ENCODE measurements at regions not wholly inside any gene's neighbourhood (a gene's known extent, or its start where the extent isn't known, plus 50 kb on each side); places are given as distances from the start of the nearest gene placed in this dataset.

DNA sequence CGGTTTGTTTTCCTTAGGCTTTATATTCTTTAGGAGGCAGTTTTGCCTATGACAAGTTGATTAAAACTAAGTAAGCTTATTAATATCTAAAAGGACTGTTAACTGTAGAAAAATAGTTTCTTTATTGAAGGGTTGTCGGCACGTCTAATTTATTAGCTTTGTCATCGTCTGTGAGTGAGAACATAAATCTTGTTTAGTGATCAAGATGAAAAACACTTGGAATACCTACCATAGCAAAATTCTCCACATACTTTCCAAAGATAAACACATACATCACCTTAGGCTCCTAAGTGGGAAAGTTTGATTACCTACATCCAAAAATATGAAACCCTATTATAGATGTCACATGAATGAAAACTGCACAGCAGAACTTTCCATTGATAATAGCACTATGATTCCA is 139.1 kb upstream of the BNIP2 start:
- H3K4me3 ChIP-seq: no peak overlapping the region

DNA sequence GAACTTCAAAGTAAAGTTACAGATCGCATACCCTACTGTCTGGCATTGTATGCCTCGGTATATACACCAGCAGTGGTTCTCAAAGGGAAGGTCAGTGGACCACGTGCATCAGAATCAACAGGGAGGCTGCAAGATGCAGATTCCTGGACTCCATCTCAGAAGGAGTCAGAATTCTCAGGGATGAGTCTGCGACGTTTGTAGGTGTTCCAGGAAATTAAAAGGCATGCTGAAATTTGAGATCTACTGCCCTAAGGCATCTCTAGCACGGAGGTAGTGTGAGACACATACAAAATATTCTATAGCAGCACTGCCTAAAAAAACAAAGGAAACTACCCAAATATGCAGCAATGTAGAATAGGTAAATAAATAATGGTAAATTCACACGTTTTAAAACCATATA is 136.8 kb upstream of the BNIP2 start:
- 61 to 68% methylated on average over 7 of the region's 7 CpGs for WGBS, 2 donors
- peaks cover 0 to 23% (median 0%) of the 10 kb centered on the region in 7 donors for H3K27me3 ChIP-seq
- peaks cover 0 to 17% (median 0%) of the 10 kb centered on the region in 11 donors for H3K9me3 ChIP-seq
- no peak overlapping the region for H3K4me3 ChIP-seq
- no peak for DNase-seq
- no peaks in the 10 kb centered on the region for H3K4me1 ChIP-seq
- ATAC-seq: no peak
- intact Hi-C loops (cut with DNase I): no loop called here
- no peak overlapping the region for H3K27ac ChIP-seq
- TF ChIP-seq, protein P1, sequence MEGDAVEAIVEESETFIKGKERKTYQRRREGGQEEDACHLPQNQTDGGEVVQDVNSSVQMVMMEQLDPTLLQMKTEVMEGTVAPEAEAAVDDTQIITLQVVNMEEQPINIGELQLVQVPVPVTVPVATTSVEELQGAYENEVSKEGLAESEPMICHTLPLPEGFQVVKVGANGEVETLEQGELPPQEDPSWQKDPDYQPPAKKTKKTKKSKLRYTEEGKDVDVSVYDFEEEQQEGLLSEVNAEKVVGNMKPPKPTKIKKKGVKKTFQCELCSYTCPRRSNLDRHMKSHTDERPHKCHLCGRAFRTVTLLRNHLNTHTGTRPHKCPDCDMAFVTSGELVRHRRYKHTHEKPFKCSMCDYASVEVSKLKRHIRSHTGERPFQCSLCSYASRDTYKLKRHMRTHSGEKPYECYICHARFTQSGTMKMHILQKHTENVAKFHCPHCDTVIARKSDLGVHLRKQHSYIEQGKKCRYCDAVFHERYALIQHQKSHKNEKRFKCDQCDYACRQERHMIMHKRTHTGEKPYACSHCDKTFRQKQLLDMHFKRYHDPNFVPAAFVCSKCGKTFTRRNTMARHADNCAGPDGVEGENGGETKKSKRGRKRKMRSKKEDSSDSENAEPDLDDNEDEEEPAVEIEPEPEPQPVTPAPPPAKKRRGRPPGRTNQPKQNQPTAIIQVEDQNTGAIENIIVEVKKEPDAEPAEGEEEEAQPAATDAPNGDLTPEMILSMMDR (IDR thresholded peaks at IDR 0.05): no peak
- no peaks in the 10 kb centered on the region for H3K36me3 ChIP-seq

More for the DNA sequence above, 139.1 kb upstream of the BNIP2 start:
- no peak for DNase-seq
- no peak overlapping the region for H3K27ac ChIP-seq
- no peaks in the 10 kb centered on the region for H3K36me3 ChIP-seq
- no peak for ATAC-seq
- no peaks in the 10 kb centered on the region for H3K4me1 ChIP-seq
- intact Hi-C loops (cut with DNase I): no loop called here
- TF ChIP-seq, protein P1 (IDR thresholded peaks at IDR 0.05): no peak
- H3K9me3 ChIP-seq: peaks cover 0 to 13% (median 0%) of the 10 kb centered on the region in 11 donors
- WGBS, 2 donors: 49 to 67% methylated on average over 4 of the region's 4 CpGs
- H3K27me3 ChIP-seq: peaks cover 0 to 23% (median 0%) of the 10 kb centered on the region in 7 donors

DNA sequence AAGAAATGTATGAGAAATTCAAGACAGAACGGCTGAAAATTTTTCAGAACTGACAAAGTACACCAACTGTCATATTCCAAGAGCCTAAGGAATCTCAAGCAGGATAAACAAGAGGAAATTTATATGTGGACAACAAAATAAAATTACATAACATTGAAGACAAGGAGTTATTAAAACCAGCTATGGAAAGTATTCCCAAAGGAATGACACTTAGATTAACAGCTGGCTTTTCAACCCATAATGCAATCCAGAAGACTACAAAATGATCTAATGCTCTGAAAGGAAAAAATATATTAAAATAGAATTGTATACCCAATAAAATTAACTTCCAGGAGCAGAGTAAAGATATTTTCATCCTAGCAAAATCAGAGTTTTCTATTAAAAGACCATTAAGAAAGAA is 132.2 kb upstream of the BNIP2 start:
- peaks cover 0 to 37% (median 15%) of the 10 kb centered on the region in 7 donors for H3K27me3 ChIP-seq
- H3K9me3 ChIP-seq: peaks cover 0 to 17% (median 0%) of the 10 kb centered on the region in 11 donors
- TF ChIP-seq, protein P1 (IDR thresholded peaks at IDR 0.05): no peak
- intact Hi-C loops (cut with DNase I): no loop called here
- no peak for ATAC-seq
- no peak overlapping the region for H3K27ac ChIP-seq
- no peaks in the 10 kb centered on the region for H3K36me3 ChIP-seq
- no peak overlapping the region for H3K4me3 ChIP-seq
- no peaks in the 10 kb centered on the region for H3K4me1 ChIP-seq
- no peak for DNase-seq
- WGBS, 2 donors: 58 to 75% methylated on average over 1 of the region's 1 CpG

DNA sequence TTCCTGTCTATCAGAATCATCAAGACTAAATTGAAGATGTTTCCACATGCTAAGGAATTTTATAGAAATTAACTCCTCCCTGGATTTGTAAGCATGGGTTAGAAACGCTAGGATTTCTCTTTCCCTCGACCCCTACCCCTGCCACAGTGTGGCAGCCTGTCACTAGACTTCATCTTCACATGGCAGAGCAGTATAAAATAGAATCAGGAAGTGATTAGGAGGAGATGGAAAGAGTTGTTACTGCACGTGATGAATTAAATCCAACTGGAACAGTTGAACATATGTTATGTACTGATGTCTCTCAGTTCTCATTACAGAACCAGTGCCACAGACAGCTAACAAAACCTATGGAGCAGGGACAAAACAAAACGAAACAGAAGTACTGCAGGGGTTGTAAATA is 130.0 kb upstream of the BNIP2 start:
- Histone ChIP-seq H3K36me3 (no peaks in the 10 kb centered on the region), H3K9me3 (peaks cover 0 to 13% (median 0%) of the 10 kb centered on the region in 11 donors), H3K27ac (no peak overlapping the region), H3K27me3 (peaks cover 0 to 58% (median 22%) of the 10 kb centered on the region in 7 donors), H3K4me1 (no peaks in the 10 kb centered on the region), H3K4me3 (no peak overlapping the region)
- WGBS, 2 donors: 33 to 36% methylated on average over 4 of the region's 4 CpGs
- DNase-seq (no peak), ATAC-seq (no peak)
- intact Hi-C loops (cut with DNase I): no loop called here
- TF ChIP-seq, protein P1 (IDR thresholded peaks at IDR 0.05): no peak

All from heart right ventricle (tissue), 16 donors.